ENCODE measurements at regions not wholly inside any gene's neighbourhood (a gene's known extent, or its start where the extent isn't known, plus 50 kb on each side); places are given as distances from the start of the nearest gene placed in this dataset.

GRCh38 chr5:29822521-29822920, 1371.0 kb upstream of the CDH6 start:
- H3K27ac Mint-ChIP-seq, result no peak overlapping the region
- no peak for DNase-seq
- no peaks in the 10 kb centered on the region for H3K4me1 Mint-ChIP-seq (ENCODE audit: low read depth)
- H3K36me3 Mint-ChIP-seq (ENCODE audit: low read depth), result no peaks in the 10 kb centered on the region
- ChIA-PET POLR2A (no interaction called here), CTCF (no interaction called here)
- TF ChIP-seq, protein P1, sequence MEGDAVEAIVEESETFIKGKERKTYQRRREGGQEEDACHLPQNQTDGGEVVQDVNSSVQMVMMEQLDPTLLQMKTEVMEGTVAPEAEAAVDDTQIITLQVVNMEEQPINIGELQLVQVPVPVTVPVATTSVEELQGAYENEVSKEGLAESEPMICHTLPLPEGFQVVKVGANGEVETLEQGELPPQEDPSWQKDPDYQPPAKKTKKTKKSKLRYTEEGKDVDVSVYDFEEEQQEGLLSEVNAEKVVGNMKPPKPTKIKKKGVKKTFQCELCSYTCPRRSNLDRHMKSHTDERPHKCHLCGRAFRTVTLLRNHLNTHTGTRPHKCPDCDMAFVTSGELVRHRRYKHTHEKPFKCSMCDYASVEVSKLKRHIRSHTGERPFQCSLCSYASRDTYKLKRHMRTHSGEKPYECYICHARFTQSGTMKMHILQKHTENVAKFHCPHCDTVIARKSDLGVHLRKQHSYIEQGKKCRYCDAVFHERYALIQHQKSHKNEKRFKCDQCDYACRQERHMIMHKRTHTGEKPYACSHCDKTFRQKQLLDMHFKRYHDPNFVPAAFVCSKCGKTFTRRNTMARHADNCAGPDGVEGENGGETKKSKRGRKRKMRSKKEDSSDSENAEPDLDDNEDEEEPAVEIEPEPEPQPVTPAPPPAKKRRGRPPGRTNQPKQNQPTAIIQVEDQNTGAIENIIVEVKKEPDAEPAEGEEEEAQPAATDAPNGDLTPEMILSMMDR (IDR thresholded peaks at IDR 0.05), result no peak
- ATAC-seq, result no peak
- no peaks in the 10 kb centered on the region for H3K27me3 Mint-ChIP-seq
- H3K9me3 Mint-ChIP-seq, result peaks cover 16% of the 10 kb centered on the region
- intact Hi-C loops (cut with micrococcal nuclease), result no loop called here
- no peak overlapping the region for H3K4me3 Mint-ChIP-seq

DNA sequence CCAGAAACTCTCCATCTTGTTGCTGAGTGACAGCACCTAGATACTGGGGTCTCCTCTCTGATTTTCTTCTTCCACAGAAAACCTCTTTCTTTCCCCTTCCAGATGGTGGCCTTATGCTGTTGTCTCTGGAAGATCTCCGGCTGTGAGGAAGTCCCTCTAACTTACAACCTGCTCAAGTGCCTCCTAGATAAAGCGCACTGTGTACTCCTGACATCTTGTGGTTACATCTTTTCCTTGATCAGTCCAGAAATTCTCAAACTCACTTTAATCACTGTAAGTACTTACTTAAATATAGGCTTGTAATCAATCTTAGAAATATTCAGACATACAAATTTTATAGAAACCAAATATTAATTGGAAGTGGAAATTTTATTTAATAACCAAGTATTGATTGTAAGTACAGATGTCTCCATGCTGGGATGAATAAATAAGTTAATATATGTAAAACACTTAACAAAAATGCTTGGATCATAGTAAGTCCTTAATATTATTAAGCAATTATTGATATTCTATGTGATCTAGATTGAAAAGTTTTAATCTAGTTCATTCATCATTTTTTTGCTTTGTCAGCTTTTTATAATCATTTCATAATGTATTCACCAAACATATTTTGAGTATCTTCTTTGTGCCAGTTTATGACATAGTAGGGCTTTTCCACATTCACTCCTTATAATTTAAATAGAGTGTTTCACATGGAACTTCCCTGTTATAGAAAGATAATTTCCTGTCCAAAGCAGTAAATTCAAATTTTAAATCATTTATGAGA, 1381.4 kb upstream of the CDH6 start:
- H3K36me3 Mint-ChIP-seq (ENCODE audit: low read depth), result no peaks in the 10 kb centered on the region
- DNase-seq, result no peak
- TF ChIP-seq, protein P1 (IDR thresholded peaks at IDR 0.05), result no peak
- H3K27ac Mint-ChIP-seq, result no peak overlapping the region
- intact Hi-C loops (cut with micrococcal nuclease), result no loop called here
- CTCF ChIA-PET, result no interaction called here
- no peaks in the 10 kb centered on the region for H3K4me1 Mint-ChIP-seq (ENCODE audit: low read depth)
- POLR2A ChIA-PET, result no interaction called here
- ATAC-seq, result no peak
- H3K4me3 Mint-ChIP-seq, result no peak overlapping the region
- H3K27me3 Mint-ChIP-seq, result no peaks in the 10 kb centered on the region
- H3K9me3 Mint-ChIP-seq, result peaks cover 8% of the 10 kb centered on the region

GRCh38 chr5:29805804-29806203, 1387.7 kb upstream of the CDH6 start:
- ATAC-seq (no peak), DNase-seq (no peak)
- Mint-ChIP-seq H3K36me3 (ENCODE audit: low read depth) (no peaks in the 10 kb centered on the region), H3K9me3 (peaks cover 7% of the 10 kb centered on the region), H3K4me1 (ENCODE audit: low read depth) (no peaks in the 10 kb centered on the region), H3K4me3 (no peak overlapping the region), H3K27ac (no peak overlapping the region), H3K27me3 (no peaks in the 10 kb centered on the region)
- POLR2A ChIA-PET, result no interaction called here
- TF ChIP-seq, protein P1 (IDR thresholded peaks at IDR 0.05), result no peak
- CTCF ChIA-PET, result no interaction called here
- intact Hi-C loops (cut with micrococcal nuclease), result no loop called here

- H3K4me1 Mint-ChIP-seq (ENCODE audit: low read depth), result no peaks in the 10 kb centered on the region
These were observed 1392.7 kb upstream of the CDH6 start for GRCh38 chr5:29800752-29801151.

GRCh38 chr5:29796013-29796412, 1397.5 kb upstream of the CDH6 start:
- DNase-seq (no peak), ATAC-seq (no peak)
- Mint-ChIP-seq H3K4me1 (ENCODE audit: low read depth) (no peaks in the 10 kb centered on the region), H3K36me3 (ENCODE audit: low read depth) (no peaks in the 10 kb centered on the region), H3K27me3 (no peaks in the 10 kb centered on the region), H3K9me3 (peaks cover 5% of the 10 kb centered on the region), H3K27ac (no peak overlapping the region), H3K4me3 (no peak overlapping the region)
- intact Hi-C loops (cut with micrococcal nuclease), result no loop called here
- TF ChIP-seq, protein P1 (IDR thresholded peaks at IDR 0.05), result no peak
- CTCF ChIA-PET, result no interaction called here
- POLR2A ChIA-PET, result no interaction called here

More at GRCh38 chr5:29800752-29801151, 1392.7 kb upstream of the CDH6 start:
- Mint-ChIP-seq H3K36me3 (ENCODE audit: low read depth) (no peaks in the 10 kb centered on the region), H3K27ac (no peak overlapping the region), H3K27me3 (no peaks in the 10 kb centered on the region), H3K4me3 (no peak overlapping the region), H3K9me3 (peaks cover 5% of the 10 kb centered on the region)
- DNase-seq (no peak), ATAC-seq (no peak)
- intact Hi-C loops (cut with micrococcal nuclease), result no loop called here
- ChIA-PET POLR2A (no interaction called here), CTCF (no interaction called here)
- TF ChIP-seq, protein P1 (IDR thresholded peaks at IDR 0.05), result no peak
